ENCODE measurements at regions not wholly inside any gene's neighbourhood (a gene's known extent, or its start where the extent isn't known, plus 50 kb on each side); places are given as distances from the start of the nearest gene placed in this dataset.

DNA sequence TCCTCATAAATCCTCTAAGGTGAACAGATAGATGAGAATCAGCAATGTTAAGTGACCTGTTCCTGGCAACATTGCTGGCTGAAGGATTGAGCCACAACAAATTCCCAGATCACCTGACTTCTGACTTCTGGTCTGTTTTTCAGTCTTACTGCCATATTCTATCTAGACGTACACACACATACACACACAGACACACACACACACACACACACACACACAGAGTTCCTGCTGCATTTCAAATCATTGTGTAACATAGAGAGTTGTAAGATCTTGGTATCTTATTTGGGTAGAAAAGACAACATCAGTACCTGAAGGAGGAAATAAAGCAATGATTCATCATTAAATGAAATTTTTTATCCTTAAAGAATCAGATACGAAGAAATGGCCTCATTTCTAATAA, 342.6 kb downstream of the MFSD1 start:
- TF ChIP-seq, protein P1, sequence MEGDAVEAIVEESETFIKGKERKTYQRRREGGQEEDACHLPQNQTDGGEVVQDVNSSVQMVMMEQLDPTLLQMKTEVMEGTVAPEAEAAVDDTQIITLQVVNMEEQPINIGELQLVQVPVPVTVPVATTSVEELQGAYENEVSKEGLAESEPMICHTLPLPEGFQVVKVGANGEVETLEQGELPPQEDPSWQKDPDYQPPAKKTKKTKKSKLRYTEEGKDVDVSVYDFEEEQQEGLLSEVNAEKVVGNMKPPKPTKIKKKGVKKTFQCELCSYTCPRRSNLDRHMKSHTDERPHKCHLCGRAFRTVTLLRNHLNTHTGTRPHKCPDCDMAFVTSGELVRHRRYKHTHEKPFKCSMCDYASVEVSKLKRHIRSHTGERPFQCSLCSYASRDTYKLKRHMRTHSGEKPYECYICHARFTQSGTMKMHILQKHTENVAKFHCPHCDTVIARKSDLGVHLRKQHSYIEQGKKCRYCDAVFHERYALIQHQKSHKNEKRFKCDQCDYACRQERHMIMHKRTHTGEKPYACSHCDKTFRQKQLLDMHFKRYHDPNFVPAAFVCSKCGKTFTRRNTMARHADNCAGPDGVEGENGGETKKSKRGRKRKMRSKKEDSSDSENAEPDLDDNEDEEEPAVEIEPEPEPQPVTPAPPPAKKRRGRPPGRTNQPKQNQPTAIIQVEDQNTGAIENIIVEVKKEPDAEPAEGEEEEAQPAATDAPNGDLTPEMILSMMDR (conservative IDR thresholded peaks at IDR 0.05; ENCODE audit: low read length): no peak
- no peak for TF ChIP-seq EZH2phosphoT487 (IDR thresholded peaks at IDR 0.05; ENCODE audit: borderline replicate concordance, low read depth, low read length)

All from OCI-LY7 (cell line).